Astrocyte of the cerebellum (primary cell): ENCODE measurements at regions not wholly inside any gene's neighbourhood (a gene's known extent, or its start where the extent isn't known, plus 50 kb on each side); places are given as distances from the start of the nearest gene placed in this dataset.
A peak's percentile ranks its signal among the peaks of the same experiment; 100 is the strongest.

Experiments
- DNase-seq: peaks from one replicate; pipeline ENCODE4 v3.0.0-alpha.2; 2011; ENCODE audit warnings: low read depth
- H3K4me3 ChIP-seq: 2 replicates; pipeline ENCODE4 v1.5.1; 2011; ENCODE audit warnings: mild to moderate bottlenecking, low read depth, low read length, moderate library complexity
- CTCF ChIP-seq: IDR thresholded peaks from 2 replicates; pipeline ENCODE4 v1.5.1; 2012; ENCODE audit warnings: low read length, low read depth, moderate library complexity, mild to moderate bottlenecking; ENCODE audit errors: missing control alignments
- in situ Hi-C: cut with HindIII; loops from 2 replicates; pipeline ENCODE4 v1.10.0; 2017; ENCODE audit warnings: low sequenced_read_pairs

GRCh38 chr3:23709987-23710386, 95.8 kb upstream of the UBE2E1 start:
- in situ Hi-C loops = no loop called here
- no peak for TF ChIP-seq CTCF
- H3K4me3 ChIP-seq = no peak overlapping the region
- no peak for DNase-seq

DNA sequence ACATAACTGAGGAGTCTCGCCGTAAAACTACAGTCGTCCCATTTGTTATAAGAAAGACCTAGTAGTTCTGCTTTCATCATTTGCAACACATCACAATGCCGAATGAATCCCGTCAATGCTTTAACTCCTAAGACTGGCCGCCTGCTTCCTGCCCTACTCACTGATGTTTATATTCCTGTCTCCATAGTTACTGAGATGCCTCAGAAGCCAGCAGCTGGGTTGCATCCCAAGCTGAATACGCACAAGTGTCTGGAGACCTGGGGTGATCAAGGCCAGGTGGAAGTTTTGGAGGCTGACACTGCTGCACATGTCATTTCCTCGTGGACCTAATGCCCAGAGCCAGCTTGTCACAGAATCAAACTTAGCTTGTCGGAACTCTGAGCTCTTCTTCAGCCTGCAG, 95.2 kb upstream of the UBE2E1 start:
- DNase-seq = no peak
- TF ChIP-seq CTCF = no peak
- H3K4me3 ChIP-seq = no peak overlapping the region
- in situ Hi-C loops = no loop called here

DNA sequence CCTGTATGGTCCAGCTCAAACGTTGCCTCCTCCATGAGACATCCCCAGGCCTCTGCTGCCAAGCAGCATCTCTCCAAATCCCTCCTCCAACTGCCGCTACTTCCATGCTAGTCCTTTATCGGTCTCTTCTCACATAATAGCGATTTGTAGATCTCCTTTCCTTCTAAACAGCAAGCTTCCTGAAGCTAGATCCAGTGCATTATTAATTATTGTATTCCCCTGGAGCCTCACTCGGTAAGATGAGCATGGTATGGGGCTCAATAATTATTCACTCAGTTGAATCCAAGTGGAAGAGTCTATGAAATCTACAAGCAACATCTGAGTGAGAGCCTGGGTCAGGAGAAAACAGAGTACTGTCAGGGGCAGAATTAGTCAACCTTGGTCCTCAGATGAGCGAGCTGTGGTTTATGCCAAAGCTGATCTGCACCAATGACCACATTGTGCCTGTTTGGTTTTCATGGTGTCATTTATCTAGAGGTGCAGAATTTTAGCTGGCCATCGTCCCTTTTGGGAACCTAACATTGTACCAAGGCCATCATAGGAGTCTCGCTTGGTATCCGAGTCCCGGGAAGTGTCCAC, 93.8 kb upstream of the UBE2E1 start:
- DNase-seq = no peak
- H3K4me3 ChIP-seq = no peak overlapping the region
- TF ChIP-seq CTCF = no peak
- in situ Hi-C loops = no loop called here

DNA sequence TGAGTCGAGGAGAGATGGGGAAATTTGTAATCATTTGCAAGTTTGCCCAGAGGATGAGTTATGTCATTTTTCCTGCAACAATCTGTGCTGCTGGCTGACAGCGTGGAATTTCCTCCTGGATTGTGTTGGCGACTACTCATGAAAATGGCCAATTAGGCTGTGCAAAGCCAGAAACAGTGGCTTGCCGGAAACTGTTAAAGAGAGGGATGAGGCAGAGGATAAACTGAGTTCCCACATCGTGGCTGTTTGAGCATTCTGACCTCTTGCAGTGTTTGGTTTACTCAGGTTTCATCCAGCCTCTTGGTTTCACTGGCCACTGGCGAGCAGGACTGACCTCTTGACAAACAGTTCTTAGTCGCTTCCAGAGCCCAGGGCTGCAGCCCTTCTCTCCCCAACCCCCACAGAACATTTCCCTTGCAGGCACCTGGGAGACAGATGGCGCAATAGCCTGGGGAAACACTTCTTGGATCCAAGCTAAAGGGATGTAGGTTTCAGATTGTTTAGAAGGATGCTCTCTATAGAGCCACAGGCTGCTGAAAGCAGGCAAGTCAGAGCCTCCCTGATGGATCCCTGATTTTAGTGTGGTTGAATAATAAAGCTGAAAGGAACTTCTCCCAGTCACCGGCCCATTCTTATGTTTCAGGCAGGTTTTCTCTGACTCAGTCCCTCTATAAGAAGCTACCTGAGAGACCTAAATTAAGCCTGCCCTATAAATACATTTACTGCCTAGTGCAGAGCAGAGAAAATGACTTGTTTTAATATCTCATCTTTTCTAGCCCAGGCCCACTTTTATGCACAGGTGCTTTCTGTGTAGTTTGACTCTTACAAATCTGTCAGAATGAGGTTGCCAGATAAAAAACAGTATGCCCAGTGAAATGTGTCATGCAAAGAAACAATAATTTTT, 92.8 kb upstream of the UBE2E1 start:
- peak; percentile 25 for TF ChIP-seq CTCF
- H3K4me3 ChIP-seq = no peak overlapping the region
- peak; percentile 75 for DNase-seq
- in situ Hi-C loops = no loop called here

DNA sequence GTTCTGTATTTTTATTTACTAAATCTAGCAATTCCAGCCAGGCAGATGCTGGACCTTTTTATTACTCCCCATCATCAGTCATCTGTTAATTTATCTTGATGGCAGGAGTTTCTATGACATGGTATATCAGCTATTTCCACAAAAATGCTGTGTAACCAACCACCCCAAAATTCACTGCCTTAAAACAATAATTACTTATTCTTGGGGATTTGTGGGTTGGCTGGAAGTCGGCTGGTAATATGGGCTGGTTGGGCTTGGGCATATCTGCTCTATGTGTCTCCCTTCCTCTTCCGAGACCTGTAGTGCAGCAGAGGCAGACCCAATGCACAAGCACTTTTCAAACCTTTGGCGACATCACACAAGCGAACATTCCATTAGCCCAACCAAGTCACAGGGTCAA, 92.1 kb upstream of the UBE2E1 start:
- no peak for TF ChIP-seq CTCF
- no peak overlapping the region for H3K4me3 ChIP-seq
- DNase-seq = peak; percentile 18
- in situ Hi-C loops = no loop called here

DNA sequence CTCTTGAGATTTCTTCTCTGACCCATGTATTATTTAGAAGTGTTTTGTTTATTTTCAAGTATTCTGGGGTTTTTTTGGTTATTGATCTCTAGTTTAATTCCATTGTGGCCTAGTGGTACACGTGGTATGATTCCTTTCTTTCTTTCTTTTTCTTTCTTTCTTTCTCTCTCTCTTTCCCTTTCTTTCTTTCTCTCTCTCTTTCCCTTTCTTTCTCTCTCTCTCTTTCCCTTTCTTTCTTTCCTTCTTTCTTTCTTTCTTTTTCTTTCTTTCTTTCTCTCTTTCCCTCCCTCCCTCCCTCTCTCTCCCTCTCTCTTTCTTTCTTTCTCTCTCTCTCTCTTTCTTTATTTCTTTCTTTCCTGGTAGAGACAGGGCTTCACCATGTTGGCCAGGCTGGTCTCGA, 85.7 kb upstream of the UBE2E1 start:
- no peak for TF ChIP-seq CTCF
- no peak overlapping the region for H3K4me3 ChIP-seq
- no peak for DNase-seq
- in situ Hi-C loops = no loop called here
